Neural progenitor cell (in vitro differentiated cells): ENCODE measurements at regions not wholly inside any gene's neighbourhood (a gene's known extent, or its start where the extent isn't known, plus 50 kb on each side); places are given as distances from the start of the nearest gene placed in this dataset.
"Not testable (repeated sequence)": the region's sequence is repeated elsewhere in the genome, so short reads cannot be mapped to it uniquely, and the experiment has no call there.

ENCODE experiments used
- DNase-seq: peaks from one replicate; pipeline ENCODE4 v3.0.0-alpha.2; 2016; ENCODE audit warnings: low spot score
- H2AFZ ChIP-seq: fragments of 200-600 bp; sonication (generic); replicated peaks from 2 replicates; pipeline ENCODE4 v1.6.1; 2016; ENCODE audit warnings: antibody characterized with exemption
- H3F3A ChIP-seq: fragments of 200-600 bp; sonication (generic); 2 replicates; pipeline ENCODE4 v1.6.1; 2016; ENCODE audit warnings: antibody characterized with exemption, low read depth
- H3K27ac ChIP-seq: fragments of 200-600 bp; sonication (generic); 2 replicates; pipeline ENCODE4 v1.5.1; 2016; ENCODE audit warnings: mild to moderate bottlenecking
- H3K27me3 ChIP-seq: fragments of 200-600 bp; sonication (generic); 2 replicates; pipeline ENCODE4 v1.6.1; 2016; ENCODE audit warnings: mild to moderate bottlenecking, moderate library complexity
- H3K36me3 ChIP-seq: fragments of 200-600 bp; sonication (generic); 2 replicates; pipeline ENCODE4 v1.5.1; 2016
- H3K4me1 ChIP-seq: fragments of 200-600 bp; sonication (generic); 2 replicates; pipeline ENCODE4 v1.6.1; 2016; ENCODE audit warnings: mixed run types
- H3K4me2 ChIP-seq: fragments of 200-600 bp; sonication (generic); 2 replicates; pipeline ENCODE4 v1.6.1; 2016
- H3K4me3 ChIP-seq: fragments of 200-600 bp; sonication (generic); 2 replicates; pipeline ENCODE4 v1.5.1; 2016
- H3K79me2 ChIP-seq: fragments of 200-600 bp; sonication (generic); 2 replicates; pipeline ENCODE4 v1.6.1; 2016; ENCODE audit warnings: low read depth
- H3K9ac ChIP-seq: fragments of 200-600 bp; sonication (generic); 2 replicates; pipeline ENCODE4 v1.6.1; 2016
- H3K9me3 ChIP-seq: fragments of 200-600 bp; sonication (generic); 2 replicates; pipeline ENCODE4 v1.5.1; 2016; ENCODE audit warnings: low read depth
- H4K20me1 ChIP-seq: fragments of 200-600 bp; sonication (generic); 2 replicates; pipeline ENCODE4 v1.6.1; 2016; ENCODE audit warnings: low read depth
- H3K27ac Mint-ChIP-seq: 3 replicates; pipeline ENCODE4 v1.8.0; 2021; ENCODE audit warnings: mixed read lengths
- H3K27me3 Mint-ChIP-seq: 2 replicates; pipeline ENCODE4 v1.8.0; 2022; ENCODE audit warnings: low read depth, mild to moderate bottlenecking, inconsistent platforms, moderate library complexity, mixed read lengths; ENCODE audit not compliant: insufficient read depth
- H3K36me3 Mint-ChIP-seq: 3 replicates; pipeline ENCODE4 v1.8.0; 2021; ENCODE audit warnings: mixed read lengths
- H3K4me1 Mint-ChIP-seq: 3 replicates; pipeline ENCODE4 v1.8.0; 2021; ENCODE audit warnings: mixed read lengths
- H3K4me3 Mint-ChIP-seq: 3 replicates; pipeline ENCODE4 v1.8.0; 2021; ENCODE audit warnings: mild to moderate bottlenecking, moderate library complexity, mixed read lengths
- H3K9me3 Mint-ChIP-seq: 3 replicates; pipeline ENCODE4 v1.8.0; 2020; ENCODE audit warnings: mixed read lengths

- DNase-seq, H3F3A ChIP-seq, H3K27me3 Mint-ChIP-seq, H3K4me3 Mint-ChIP-seq, H3K9me3 ChIP-seq, H4K20me1 ChIP-seq, H3K36me3 Mint-ChIP-seq, H3K4me1 Mint-ChIP-seq, H3K4me2 ChIP-seq, H3K27ac ChIP-seq, H3K9ac ChIP-seq, H3K27ac Mint-ChIP-seq, H3K79me2 ChIP-seq, H3K9me3 Mint-ChIP-seq, H3K36me3 ChIP-seq, H3K4me1 ChIP-seq, H3K4me3 ChIP-seq, H2AFZ ChIP-seq: not testable (repeated sequence)
- peaks cover 17% of the 10 kb centered on the region for H3K27me3 ChIP-seq
These were observed 82.4 kb upstream of the HMX1 start for GRCh38 chr4:8954001-8954400.

DNA sequence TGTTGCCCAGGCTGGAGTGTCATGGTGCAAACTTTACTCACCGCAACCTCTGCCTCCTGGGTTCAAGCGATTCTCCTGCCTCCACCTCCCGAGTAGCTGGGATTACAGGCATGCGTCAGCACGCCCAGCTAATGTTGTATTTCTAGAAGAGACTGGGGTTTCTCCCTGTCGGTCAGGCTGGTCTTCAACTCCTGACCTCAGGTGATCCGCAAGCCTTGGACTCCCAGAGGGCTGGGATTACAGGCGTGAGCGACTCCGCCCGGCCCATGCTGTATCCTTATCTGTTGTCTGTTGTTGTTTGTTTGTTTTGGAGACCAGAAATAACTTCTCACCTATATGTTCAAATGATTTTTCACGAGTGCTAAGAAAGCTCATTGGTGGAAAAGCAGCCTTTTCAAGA lies 81.2 kb upstream of the HMX1 start:
- H3K9me3 Mint-ChIP-seq, H3K4me2 ChIP-seq, H3K36me3 ChIP-seq, H3K27ac Mint-ChIP-seq, H3K9ac ChIP-seq, H3K9me3 ChIP-seq, H3K4me3 Mint-ChIP-seq, H2AFZ ChIP-seq, H3K4me1 Mint-ChIP-seq, H3K4me1 ChIP-seq, H4K20me1 ChIP-seq, DNase-seq, H3K27me3 Mint-ChIP-seq, H3K36me3 Mint-ChIP-seq, H3F3A ChIP-seq, H3K27ac ChIP-seq, H3K79me2 ChIP-seq, H3K4me3 ChIP-seq: not testable (repeated sequence)
- H3K27me3 ChIP-seq, result peaks cover 17% of the 10 kb centered on the region

DNA sequence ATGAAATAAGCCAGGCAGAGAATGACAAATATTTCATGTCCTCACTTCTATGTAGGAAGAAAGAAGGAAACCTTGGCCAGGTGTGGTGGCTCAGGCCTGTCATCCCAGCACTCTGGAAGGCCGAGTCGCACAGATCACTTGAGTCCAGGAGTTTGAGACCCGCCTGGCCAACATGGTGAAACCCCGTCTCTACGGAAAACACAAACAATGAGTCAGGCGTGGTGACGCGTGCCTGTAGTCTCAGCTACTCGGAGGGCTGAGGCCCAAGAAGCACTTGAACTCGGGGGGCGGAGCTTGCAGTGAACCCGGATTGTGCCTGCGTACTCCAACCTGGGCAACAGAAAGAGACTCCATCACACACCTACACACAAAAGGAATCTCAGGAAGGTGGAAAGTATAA lies 80.5 kb upstream of the HMX1 start:
- not testable (repeated sequence) for H3K9me3 ChIP-seq, H3K9me3 Mint-ChIP-seq, DNase-seq, H3K9ac ChIP-seq, H3K27ac ChIP-seq, H3K79me2 ChIP-seq, H3K36me3 Mint-ChIP-seq, H4K20me1 ChIP-seq, H3K4me2 ChIP-seq, H2AFZ ChIP-seq, H3F3A ChIP-seq, H3K4me1 ChIP-seq, H3K27me3 Mint-ChIP-seq, H3K4me1 Mint-ChIP-seq, H3K4me3 ChIP-seq, H3K36me3 ChIP-seq, H3K27ac Mint-ChIP-seq, H3K4me3 Mint-ChIP-seq
- H3K27me3 ChIP-seq, result peaks cover 16% of the 10 kb centered on the region

- not testable (repeated sequence) for H3K27ac Mint-ChIP-seq, H3K4me2 ChIP-seq, H3F3A ChIP-seq, H3K27ac ChIP-seq, H4K20me1 ChIP-seq, H3K27me3 ChIP-seq, H3K36me3 Mint-ChIP-seq, H3K4me3 ChIP-seq, H3K4me1 Mint-ChIP-seq, DNase-seq, H3K79me2 ChIP-seq, H3K36me3 ChIP-seq, H3K9ac ChIP-seq, H2AFZ ChIP-seq, H3K4me3 Mint-ChIP-seq, H3K27me3 Mint-ChIP-seq, H3K4me1 ChIP-seq, H3K9me3 ChIP-seq
- peaks cover 10% of the 10 kb centered on the region for H3K9me3 Mint-ChIP-seq
These were observed 73.9 kb upstream of the HMX1 start for GRCh38 chr4:8945506-8945905.

DNA sequence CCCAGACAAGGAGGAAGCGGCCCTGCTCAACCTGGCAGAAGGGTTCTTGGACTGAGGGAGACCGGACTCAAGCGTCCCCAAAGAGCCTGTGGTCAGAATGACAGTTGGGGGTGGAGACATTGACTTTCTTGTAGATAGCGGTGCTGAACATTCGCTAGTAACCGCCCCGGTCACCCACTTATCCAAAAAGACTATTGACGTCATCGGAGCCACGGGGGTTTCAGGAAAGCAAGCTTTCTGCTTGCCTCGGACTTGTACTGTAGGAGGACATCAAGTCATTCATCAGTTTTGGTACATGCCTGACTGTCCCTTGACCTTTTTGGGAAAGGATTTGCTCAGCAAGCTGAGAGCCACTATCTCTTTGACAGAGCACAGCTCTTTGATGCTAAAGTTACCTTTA lies 71.7 kb upstream of the HMX1 start:
- H3K27me3 ChIP-seq, H3K4me2 ChIP-seq, H3K9me3 Mint-ChIP-seq, H3K4me3 Mint-ChIP-seq, H3K27ac ChIP-seq, H3K27ac Mint-ChIP-seq, DNase-seq, H3K4me1 ChIP-seq, H3K36me3 ChIP-seq, H3F3A ChIP-seq, H3K4me1 Mint-ChIP-seq, H3K4me3 ChIP-seq, H2AFZ ChIP-seq, H3K27me3 Mint-ChIP-seq, H3K9me3 ChIP-seq, H3K36me3 Mint-ChIP-seq, H3K9ac ChIP-seq, H4K20me1 ChIP-seq, H3K79me2 ChIP-seq: not testable (repeated sequence)

GRCh38 chr4:8942088-8942487 lies 70.4 kb upstream of the HMX1 start:
- H3K9ac ChIP-seq, H3K79me2 ChIP-seq, H3F3A ChIP-seq, H3K4me1 Mint-ChIP-seq, H3K4me3 Mint-ChIP-seq, DNase-seq, H2AFZ ChIP-seq, H3K27me3 Mint-ChIP-seq, H3K36me3 ChIP-seq, H3K9me3 Mint-ChIP-seq, H4K20me1 ChIP-seq, H3K27ac ChIP-seq, H3K36me3 Mint-ChIP-seq, H3K4me3 ChIP-seq, H3K27ac Mint-ChIP-seq, H3K4me1 ChIP-seq, H3K27me3 ChIP-seq, H3K4me2 ChIP-seq, H3K9me3 ChIP-seq: not testable (repeated sequence)

DNA sequence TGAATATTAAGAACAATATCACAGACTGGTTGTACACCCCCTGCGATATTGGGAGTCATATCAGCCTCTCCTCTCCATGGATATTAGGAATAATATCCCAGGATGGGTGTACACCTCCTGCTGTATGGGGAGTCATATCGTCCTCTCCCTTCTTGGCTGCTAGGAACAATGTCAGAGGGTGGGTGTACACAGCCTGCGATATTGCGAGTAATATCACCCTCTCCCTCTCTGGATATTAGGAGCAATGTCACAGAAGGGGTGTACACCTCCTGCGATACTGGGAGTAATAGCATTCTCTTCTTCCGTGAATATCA lies 69.8 kb upstream of the HMX1 start:
- not testable (repeated sequence) for H3K27me3 Mint-ChIP-seq, H3K27me3 ChIP-seq, H3K4me1 ChIP-seq, DNase-seq, H3F3A ChIP-seq, H3K9me3 ChIP-seq, H3K27ac Mint-ChIP-seq, H3K4me3 Mint-ChIP-seq, H3K4me3 ChIP-seq, H3K9me3 Mint-ChIP-seq, H3K9ac ChIP-seq, H3K4me2 ChIP-seq, H3K79me2 ChIP-seq, H3K36me3 Mint-ChIP-seq, H3K4me1 Mint-ChIP-seq, H2AFZ ChIP-seq, H3K36me3 ChIP-seq, H4K20me1 ChIP-seq, H3K27ac ChIP-seq
